Liver (tissue), 8 donors: ENCODE measurements at regions not wholly inside any gene's neighbourhood (a gene's known extent, or its start where the extent isn't known, plus 50 kb on each side); places are given as distances from the start of the nearest gene placed in this dataset.

ENCODE experiments used
- DNase-seq: peaks from one replicate; pipeline ENCODE4 v3.0.0-alpha.2; 2017; ENCODE audit warnings: low spot score
- H3K27ac ChIP-seq, 2 donors: one replicate each; pipeline ENCODE4 v1.7.0; 2013; ENCODE audit warnings: inconsistent platforms in 2 of 2, low read length in 2 of 2, control low read depth in 1 of 2, low read depth in 1 of 2, mild to moderate bottlenecking in 1 of 2
- H3K27me3 ChIP-seq, 4 donors: one replicate each; pipeline versions ENCODE4 v1.6.1 to v1.7.0; 2013; ENCODE audit warnings: low read length in 3 of 4, inconsistent platforms in 1 of 4, mild to moderate bottlenecking in 1 of 4, moderate library complexity in 1 of 4; ENCODE audit not compliant: control insufficient read depth in 4 of 4, insufficient read depth in 4 of 4
- H3K36me3 ChIP-seq, 4 donors: one replicate each; pipeline versions ENCODE4 v1.6.1 to v1.7.0; 2013; ENCODE audit warnings: low read length in 3 of 4, mild to moderate bottlenecking in 3 of 4, low read depth in 1 of 4, moderate library complexity in 1 of 4; ENCODE audit not compliant: control insufficient read depth in 4 of 4, insufficient read depth in 3 of 4
- H3K4me1 ChIP-seq, 4 donors: one replicate each; pipeline versions ENCODE4 v1.6.1 to v1.7.0; 2013; ENCODE audit warnings: low read length in 3 of 4, mild to moderate bottlenecking in 3 of 4, moderate library complexity in 1 of 4; ENCODE audit not compliant: control insufficient read depth in 4 of 4, insufficient read depth in 4 of 4
- H3K4me3 ChIP-seq, 3 donors: one replicate each; pipeline versions ENCODE4 v1.6.1 to v1.7.0; 2013; ENCODE audit warnings: low read length in 3 of 3, control low read depth in 1 of 3, low read depth in 1 of 3, mild to moderate bottlenecking in 1 of 3
- H3K9ac ChIP-seq, 2 donors: one replicate each; pipeline ENCODE4 v1.7.0; 2013; ENCODE audit warnings: low read length in 2 of 2, mild to moderate bottlenecking in 2 of 2, moderate library complexity in 2 of 2, control low read depth in 1 of 2, low read depth in 1 of 2
- H3K9me3 ChIP-seq, 4 donors: one replicate each; pipeline versions ENCODE4 v1.6.1 to v1.7.0; 2013; ENCODE audit warnings: low read length in 3 of 4; ENCODE audit not compliant: control insufficient read depth in 4 of 4
- ATF3 ChIP-seq: IDR thresholded peaks from 2 replicates; pipeline ENCODE4 v1.6.1; 2016; ENCODE audit warnings: antibody characterized with exemption
- CTCF ChIP-seq: fragments of 150-350 bp; IDR thresholded peaks from 2 replicates; pipeline ENCODE4 v1.5.1; 2017; ENCODE audit warnings: improper control_type of control experiment, low read depth, low read length; ENCODE audit not compliant: missing input control
- EGR1 ChIP-seq, 2 donors: IDR thresholded peaks; 2 replicates each; pipeline ENCODE4 v1.6.1; 2016 to 2018; ENCODE audit warnings: antibody characterized with exemption in 2 of 2, low read depth in 2 of 2
- FOXA1 ChIP-seq: IDR thresholded peaks from 2 replicates; pipeline ENCODE4 v1.6.1; 2016; ENCODE audit warnings: antibody characterized with exemption
- GABPA ChIP-seq, 2 donors: IDR thresholded peaks in 1 of 2; conservative IDR thresholded peaks in 1 of 2; 2 replicates each; pipeline ENCODE4 v1.6.1; 2016; ENCODE audit warnings: antibody characterized with exemption in 2 of 2, mild to moderate bottlenecking in 1 of 2, moderate library complexity in 1 of 2
- HNF4A ChIP-seq, 2 donors: conservative IDR thresholded peaks; 2 replicates each; pipeline ENCODE4 v1.6.1; 2016; ENCODE audit warnings: antibody characterized with exemption in 2 of 2, mild to moderate bottlenecking in 2 of 2
- HNF4G ChIP-seq: IDR thresholded peaks from 2 replicates; pipeline ENCODE4 v1.6.1; 2016; ENCODE audit warnings: antibody characterized with exemption
- JUND ChIP-seq, 2 donors: IDR thresholded peaks; 2 replicates each; pipeline ENCODE4 v1.6.1; 2016; ENCODE audit warnings: antibody characterized with exemption in 2 of 2
- MAX ChIP-seq: IDR thresholded peaks from 2 replicates; pipeline ENCODE4 v1.6.1; 2016; ENCODE audit warnings: antibody characterized with exemption
- NR2F2 ChIP-seq: IDR thresholded peaks from 2 replicates; pipeline ENCODE4 v1.6.1; 2016; ENCODE audit warnings: antibody characterized with exemption
- RAD21 ChIP-seq, 2 donors: IDR thresholded peaks; 2 replicates each; pipeline ENCODE4 v1.6.1; 2016; ENCODE audit warnings: antibody characterized with exemption in 2 of 2, mild to moderate bottlenecking in 2 of 2
- REST ChIP-seq: IDR thresholded peaks from 2 replicates; pipeline ENCODE4 v1.6.1; 2016; ENCODE audit warnings: antibody characterized with exemption, mild to moderate bottlenecking
- RXRA ChIP-seq, 2 donors: IDR thresholded peaks; 2 replicates each; pipeline ENCODE4 v1.6.1; 2017 to 2018; ENCODE audit warnings: antibody characterized with exemption in 2 of 2, mild to moderate bottlenecking in 1 of 2
- SP1 ChIP-seq: IDR thresholded peaks from 2 replicates; pipeline ENCODE4 v1.6.1; 2018; ENCODE audit warnings: antibody characterized with exemption, mild to moderate bottlenecking
- YY1 ChIP-seq: IDR thresholded peaks from 2 replicates; pipeline ENCODE4 v1.6.1; 2016; ENCODE audit warnings: antibody characterized with exemption, mild to moderate bottlenecking
- ZBTB33 ChIP-seq: IDR thresholded peaks from 2 replicates; pipeline ENCODE4 v1.6.1; 2016; ENCODE audit warnings: antibody characterized with exemption
- WGBS: extraction: QIAGEN DNeasy Blood & Tissue Kit; methylation state at CpG from one replicate; pipeline ENCODE4 v1.1.7; 2013; 5-methylcytosine and 5-hydroxymethylcytosine counted together
- donor health status: healthy.
- donor health status: healthy.
- donor health status: healthy.
- donor health status: healthy.
- donor health status: healthy.

GRCh38 chr9:90953805-90954204 is 152.2 kb downstream of the SYK start:
- Histone ChIP-seq H3K4me3 (no peak overlapping the region), H3K9ac (no peak overlapping the region), H3K27ac (no peak overlapping the region), H3K27me3 (no peaks in the 10 kb centered on the region), H3K36me3 (no peaks in the 10 kb centered on the region), H3K4me1 (no peaks in the 10 kb centered on the region), H3K9me3 (no peaks in the 10 kb centered on the region)
- 76% methylated on average over 3 of the region's 3 CpGs for WGBS
- no peak for DNase-seq
- TF ChIP-seq HNF4A (conservative IDR thresholded peaks at IDR 0.05), result no peak
- no peak for TF ChIP-seq GABPA (IDR thresholded peaks at IDR 0.05 in 1 of 2, conservative IDR thresholded peaks at IDR 0.05 in 1 of 2)
- no peak for TF ChIP-seq CTCF
- TF ChIP-seq ATF3, result no peak
- TF ChIP-seq NR2F2, result no peak
- TF ChIP-seq JUND (IDR thresholded peaks at IDR 0.05), result no peak
- no peak for TF ChIP-seq HNF4G
- TF ChIP-seq FOXA1, result no peak
- TF ChIP-seq REST, result no peak
- TF ChIP-seq SP1, result no peak
- TF ChIP-seq RAD21 (IDR thresholded peaks at IDR 0.05), result no peak
- no peak for TF ChIP-seq EGR1 (IDR thresholded peaks at IDR 0.05; ENCODE audit: low read depth in 2 of 2)
- TF ChIP-seq RXRA (IDR thresholded peaks at IDR 0.05), result no peak
- TF ChIP-seq ZBTB33, result no peak
- TF ChIP-seq MAX, result no peak
- TF ChIP-seq YY1, result no peak
